ENCODE measurements at regions not wholly inside any gene's neighbourhood (a gene's known extent, or its start where the extent isn't known, plus 50 kb on each side); places are given as distances from the start of the nearest gene placed in this dataset.

GRCh38 chr2:187148059-187148714 is 299.2 kb upstream of the ZSWIM2 start:
- TF ChIP-seq CTCF (IDR thresholded peaks at IDR 0.05; ENCODE audit: low read depth, low read length) (no peak), EZH2phosphoT487 (IDR thresholded peaks at IDR 0.05; ENCODE audit: low read depth) (no peak)

GRCh38 chr2:187143537-187143936 is 294.6 kb upstream of the ZSWIM2 start:
- Histone ChIP-seq H3K27me3 (ENCODE audit: low read depth, low read length) (no peaks in the 10 kb centered on the region), H2AFZ (ENCODE audit: low read depth, low read length) (no peak overlapping the region), H4K20me1 (ENCODE audit: insufficient read depth, low read length) (no peaks in the 10 kb centered on the region), H3K9me3 (ENCODE audit: insufficient read depth, low read length) (no peaks in the 10 kb centered on the region), H3K4me1 (ENCODE audit: low read length) (no peaks in the 10 kb centered on the region; the same call in 1 of the 2 replicates), H3K79me2 (ENCODE audit: low read length) (no peaks in the 10 kb centered on the region), H3K36me3 (replicated peaks; ENCODE audit: low read depth, low read length) (no peaks in the 10 kb centered on the region), H3K27ac (ENCODE audit: low read length) (no peak overlapping the region), H3K4me3 (ENCODE audit: low read length) (no peak overlapping the region), H3K4me2 (ENCODE audit: low read length) (no peak overlapping the region), H3K9ac (ENCODE audit: low read length) (no peak overlapping the region)
- no peak for TF ChIP-seq EZH2phosphoT487 (IDR thresholded peaks at IDR 0.05; ENCODE audit: low read depth)
- TF ChIP-seq CTCF (IDR thresholded peaks at IDR 0.05; ENCODE audit: low read depth, low read length): no peak

More at GRCh38 chr2:187148059-187148714, 299.2 kb upstream of the ZSWIM2 start:
- Histone ChIP-seq H3K27me3 (ENCODE audit: low read depth, low read length) (no peaks in the 10 kb centered on the region), H3K9me3 (ENCODE audit: insufficient read depth, low read length) (no peaks in the 10 kb centered on the region), H3K9ac (ENCODE audit: low read length) (no peak overlapping the region), H4K20me1 (ENCODE audit: insufficient read depth, low read length) (no peaks in the 10 kb centered on the region), H3K79me2 (ENCODE audit: low read length) (no peaks in the 10 kb centered on the region), H3K27ac (ENCODE audit: low read length) (no peak overlapping the region), H3K36me3 (replicated peaks; ENCODE audit: low read depth, low read length) (no peaks in the 10 kb centered on the region), H3K4me3 (ENCODE audit: low read length) (no peak overlapping the region), H3K4me2 (ENCODE audit: low read length) (no peak overlapping the region), H3K4me1 (ENCODE audit: low read length) (no peaks in the 10 kb centered on the region; the same call in 1 of the 2 replicates), H2AFZ (ENCODE audit: low read depth, low read length) (no peak overlapping the region)

GRCh38 chr2:187139469-187139868 is 290.5 kb upstream of the ZSWIM2 start:
- Histone ChIP-seq H3K79me2 (ENCODE audit: low read length) (no peaks in the 10 kb centered on the region), H3K4me3 (ENCODE audit: low read length) (no peak overlapping the region), H3K4me2 (ENCODE audit: low read length) (no peak overlapping the region), H3K36me3 (replicated peaks; ENCODE audit: low read depth, low read length) (no peaks in the 10 kb centered on the region), H3K9me3 (ENCODE audit: insufficient read depth, low read length) (no peaks in the 10 kb centered on the region), H3K4me1 (ENCODE audit: low read length) (no peaks in the 10 kb centered on the region), H3K27ac (ENCODE audit: low read length) (no peak overlapping the region), H4K20me1 (ENCODE audit: insufficient read depth, low read length) (no peaks in the 10 kb centered on the region), H3K27me3 (ENCODE audit: low read depth, low read length) (no peaks in the 10 kb centered on the region), H3K9ac (ENCODE audit: low read length) (no peak overlapping the region), H2AFZ (ENCODE audit: low read depth, low read length) (no peak overlapping the region)
- TF ChIP-seq EZH2phosphoT487 (IDR thresholded peaks at IDR 0.05; ENCODE audit: low read depth): no peak
- TF ChIP-seq CTCF (IDR thresholded peaks at IDR 0.05; ENCODE audit: low read depth, low read length): no peak

- H3K27me3 ChIP-seq (ENCODE audit: low read depth, low read length): no peaks in the 10 kb centered on the region
Measured at GRCh38 chr2:187138265-187138664, 289.3 kb upstream of the ZSWIM2 start.

More at GRCh38 chr2:187138265-187138664, 289.3 kb upstream of the ZSWIM2 start:
- H3K36me3 ChIP-seq (replicated peaks; ENCODE audit: low read depth, low read length): no peaks in the 10 kb centered on the region
- no peaks in the 10 kb centered on the region for H4K20me1 ChIP-seq (ENCODE audit: insufficient read depth, low read length)
- H2AFZ ChIP-seq (ENCODE audit: low read depth, low read length): no peak overlapping the region
- H3K79me2 ChIP-seq (ENCODE audit: low read length): no peaks in the 10 kb centered on the region
- no peaks in the 10 kb centered on the region for H3K9me3 ChIP-seq (ENCODE audit: insufficient read depth, low read length)
- H3K9ac ChIP-seq (ENCODE audit: low read length): no peak overlapping the region
- H3K4me1 ChIP-seq (ENCODE audit: low read length): no peaks in the 10 kb centered on the region
- TF ChIP-seq EZH2phosphoT487 (IDR thresholded peaks at IDR 0.05; ENCODE audit: low read depth) (no peak), CTCF (IDR thresholded peaks at IDR 0.05; ENCODE audit: low read depth, low read length) (peak; percentile 69)
- H3K4me3 ChIP-seq (ENCODE audit: low read length): no peak overlapping the region
- H3K4me2 ChIP-seq (ENCODE audit: low read length): no peak overlapping the region
- no peak overlapping the region for H3K27ac ChIP-seq (ENCODE audit: low read length)

Data from OCI-LY3 (cell line).